Gastroesophageal sphincter (tissue), 3 donors: ENCODE measurements at regions not wholly inside any gene's neighbourhood (a gene's known extent, or its start where the extent isn't known, plus 50 kb on each side); places are given as distances from the start of the nearest gene placed in this dataset.

Source experiments
- CTCF ChIP-seq, 4 experiments: fragments of 200-600 bp in 2 of 4; fragments of 450-650 bp in 2 of 4; sonication (generic) in 1 of 4; IDR thresholded peaks; one replicate each; pipeline ENCODE4 v1.5.1; 2017 to 2019; ENCODE audit warnings: antibody characterized with exemption in 4 of 4, mild to moderate bottlenecking in 2 of 4, moderate library complexity in 2 of 4
- EP300 ChIP-seq: sonication (generic); formaldehyde crosslinking; IDR thresholded peaks from one replicate; pipeline ENCODE4 v1.6.1; 2017; ENCODE audit warnings: antibody characterized with exemption, mild to moderate bottlenecking
- POLR2A ChIP-seq, 2 donors: fragments of 450-650 bp; IDR thresholded peaks; one replicate each; pipeline ENCODE4 v1.6.1; 2017; ENCODE audit warnings: antibody characterized with exemption in 2 of 2, mild to moderate bottlenecking in 2 of 2, moderate library complexity in 1 of 2
- POLR2AphosphoS5 ChIP-seq: sonication (generic); formaldehyde crosslinking; IDR thresholded peaks from one replicate; pipeline ENCODE4 v1.6.1; 2017; ENCODE audit warnings: antibody characterized with exemption

- peak in 1 of 4 experiments; percentile 13 for TF ChIP-seq CTCF (IDR thresholded peaks at IDR 0.05)
- no peak for TF ChIP-seq EP300
- no peak for TF ChIP-seq POLR2A (IDR thresholded peaks at IDR 0.05)
- TF ChIP-seq POLR2AphosphoS5 = peak; percentile 91
These were observed 57.2 kb upstream of the PRDM11 start for GRCh38 chr11:45089251-45089650.
